ENCODE measurements at regions not wholly inside any gene's neighbourhood (a gene's known extent, or its start where the extent isn't known, plus 50 kb on each side); places are given as distances from the start of the nearest gene placed in this dataset.
"Not testable (repeated sequence)": the region's sequence is repeated elsewhere in the genome, so short reads cannot be mapped to it uniquely, and the experiment has no call there.

DNA sequence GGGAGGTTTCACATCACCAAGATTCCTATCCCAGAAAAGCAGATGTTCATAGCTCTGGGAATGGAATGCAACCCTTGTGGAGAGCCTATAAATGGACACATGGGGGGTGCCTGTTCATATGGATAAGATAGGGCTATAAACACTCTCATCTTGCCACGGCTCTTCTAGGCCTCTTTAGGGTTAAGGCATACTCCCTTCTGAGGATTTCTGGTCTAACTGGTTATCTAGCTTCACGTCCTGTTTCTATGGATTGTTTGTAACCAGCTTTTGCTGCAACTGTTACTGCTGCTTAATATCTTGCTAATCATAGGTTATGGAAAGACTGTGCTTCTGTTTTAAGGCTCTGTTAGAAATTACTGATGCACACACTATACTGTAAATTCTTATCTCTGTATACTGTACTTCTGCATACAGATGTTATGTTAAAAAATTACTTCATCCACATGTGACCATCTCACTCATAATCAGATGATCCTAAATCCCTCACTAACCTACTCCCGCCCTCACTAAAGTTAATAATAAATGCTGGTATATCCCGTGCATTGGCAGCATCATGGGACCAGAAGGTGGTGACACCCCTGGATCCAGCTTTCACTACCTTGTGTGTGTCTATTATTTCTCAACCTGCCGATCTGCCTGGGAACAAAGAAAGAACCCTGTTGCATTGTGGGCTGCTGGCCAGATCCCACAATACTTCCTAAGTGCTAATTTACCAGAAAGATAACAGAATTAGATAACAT is 68.7 kb downstream of the PRKAB2 start:
- H3K79me2 ChIP-seq (ENCODE audit: insufficient read depth, low read length); H3K4me3 ChIP-seq (ENCODE audit: low read depth, low read length, poor library complexity, severe bottlenecking); H3K9me2 ChIP-seq (ENCODE audit: low read depth, low read length); H3F3A ChIP-seq (ENCODE audit: insufficient read depth, low read length); H3K9ac ChIP-seq (ENCODE audit: low read length); H3K9me3 ChIP-seq (ENCODE audit: low read length); H3K27me3 ChIP-seq (ENCODE audit: insufficient read depth, low read length); H3K4me2 ChIP-seq (ENCODE audit: low read length); H4K20me1 ChIP-seq (ENCODE audit: insufficient read depth, low read length); H2AFZ ChIP-seq (ENCODE audit: low read length); H3K27ac ChIP-seq (ENCODE audit: low read depth, low read length, poor library complexity, severe bottlenecking); H3K36me3 ChIP-seq (ENCODE audit: insufficient read depth, low read length); H3K4me1 ChIP-seq (ENCODE audit: insufficient read depth, low read length, severe bottlenecking): not testable (repeated sequence)

DNA sequence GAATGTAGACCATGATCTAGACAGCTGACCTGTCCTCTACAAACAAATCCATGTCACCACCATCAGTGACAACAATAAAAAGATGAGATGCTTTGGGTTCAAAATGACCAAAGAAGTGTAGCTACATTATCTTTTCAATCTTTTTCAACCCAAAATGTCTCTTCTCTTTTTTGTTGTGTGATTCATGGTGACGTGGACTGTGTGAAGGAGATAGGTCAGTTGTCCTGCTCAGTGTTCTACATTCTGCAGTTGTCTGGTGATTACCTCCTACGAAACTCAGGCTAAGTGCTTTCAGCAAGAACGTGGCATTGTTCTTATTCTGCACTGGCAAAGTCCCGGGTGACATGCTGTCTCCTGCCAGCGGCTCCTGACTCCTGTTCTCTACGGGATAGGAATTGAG is 73.1 kb downstream of the PRKAB2 start:
- Histone ChIP-seq H3K27ac (ENCODE audit: low read depth, low read length, poor library complexity, severe bottlenecking) (no peak overlapping the region), H3K4me3 (ENCODE audit: low read depth, low read length, poor library complexity, severe bottlenecking) (no peak overlapping the region), H2AFZ (ENCODE audit: low read length) (no peak overlapping the region), H3K9ac (ENCODE audit: low read length) (no peak overlapping the region), H3K79me2 (ENCODE audit: insufficient read depth, low read length) (no peaks in the 10 kb centered on the region), H3K4me2 (ENCODE audit: low read length) (no peak overlapping the region), H3K4me1 (ENCODE audit: insufficient read depth, low read length, severe bottlenecking) (no peaks in the 10 kb centered on the region), H3K9me2 (ENCODE audit: low read depth, low read length) (no peaks in the 10 kb centered on the region), H3F3A (ENCODE audit: insufficient read depth, low read length) (no peaks in the 10 kb centered on the region), H4K20me1 (ENCODE audit: insufficient read depth, low read length) (no peaks in the 10 kb centered on the region), H3K9me3 (ENCODE audit: low read length) (no peaks in the 10 kb centered on the region), H3K36me3 (ENCODE audit: insufficient read depth, low read length) (no peaks in the 10 kb centered on the region), H3K27me3 (ENCODE audit: insufficient read depth, low read length) (no peaks in the 10 kb centered on the region)
- TF ChIP-seq EZH2 (IDR thresholded peaks at IDR 0.05; ENCODE audit: borderline replicate concordance, low read length), result no peak
- TF ChIP-seq, protein P1, sequence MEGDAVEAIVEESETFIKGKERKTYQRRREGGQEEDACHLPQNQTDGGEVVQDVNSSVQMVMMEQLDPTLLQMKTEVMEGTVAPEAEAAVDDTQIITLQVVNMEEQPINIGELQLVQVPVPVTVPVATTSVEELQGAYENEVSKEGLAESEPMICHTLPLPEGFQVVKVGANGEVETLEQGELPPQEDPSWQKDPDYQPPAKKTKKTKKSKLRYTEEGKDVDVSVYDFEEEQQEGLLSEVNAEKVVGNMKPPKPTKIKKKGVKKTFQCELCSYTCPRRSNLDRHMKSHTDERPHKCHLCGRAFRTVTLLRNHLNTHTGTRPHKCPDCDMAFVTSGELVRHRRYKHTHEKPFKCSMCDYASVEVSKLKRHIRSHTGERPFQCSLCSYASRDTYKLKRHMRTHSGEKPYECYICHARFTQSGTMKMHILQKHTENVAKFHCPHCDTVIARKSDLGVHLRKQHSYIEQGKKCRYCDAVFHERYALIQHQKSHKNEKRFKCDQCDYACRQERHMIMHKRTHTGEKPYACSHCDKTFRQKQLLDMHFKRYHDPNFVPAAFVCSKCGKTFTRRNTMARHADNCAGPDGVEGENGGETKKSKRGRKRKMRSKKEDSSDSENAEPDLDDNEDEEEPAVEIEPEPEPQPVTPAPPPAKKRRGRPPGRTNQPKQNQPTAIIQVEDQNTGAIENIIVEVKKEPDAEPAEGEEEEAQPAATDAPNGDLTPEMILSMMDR (IDR thresholded peaks at IDR 0.05; ENCODE audit: low read length), result no peak

- not testable (repeated sequence) for H3K4me2 ChIP-seq (ENCODE audit: low read length); H4K20me1 ChIP-seq (ENCODE audit: insufficient read depth, low read length); H3K36me3 ChIP-seq (ENCODE audit: insufficient read depth, low read length); H3K27me3 ChIP-seq (ENCODE audit: insufficient read depth, low read length); H3K27ac ChIP-seq (ENCODE audit: low read depth, low read length, poor library complexity, severe bottlenecking); H3K4me3 ChIP-seq (ENCODE audit: low read depth, low read length, poor library complexity, severe bottlenecking); H3K9me3 ChIP-seq (ENCODE audit: low read length); H3F3A ChIP-seq (ENCODE audit: insufficient read depth, low read length); H3K9ac ChIP-seq (ENCODE audit: low read length); H3K79me2 ChIP-seq (ENCODE audit: insufficient read depth, low read length); H3K4me1 ChIP-seq (ENCODE audit: insufficient read depth, low read length, severe bottlenecking); H2AFZ ChIP-seq (ENCODE audit: low read length); H3K9me2 ChIP-seq (ENCODE audit: low read depth, low read length)
- TF ChIP-seq, protein P1 (IDR thresholded peaks at IDR 0.05; ENCODE audit: low read length), result peak; percentile 26; the same call in 1 of the 2 replicates
Observed at GRCh38 chr1:147098338-147098973, 73.8 kb downstream of the PRKAB2 start.

DNA sequence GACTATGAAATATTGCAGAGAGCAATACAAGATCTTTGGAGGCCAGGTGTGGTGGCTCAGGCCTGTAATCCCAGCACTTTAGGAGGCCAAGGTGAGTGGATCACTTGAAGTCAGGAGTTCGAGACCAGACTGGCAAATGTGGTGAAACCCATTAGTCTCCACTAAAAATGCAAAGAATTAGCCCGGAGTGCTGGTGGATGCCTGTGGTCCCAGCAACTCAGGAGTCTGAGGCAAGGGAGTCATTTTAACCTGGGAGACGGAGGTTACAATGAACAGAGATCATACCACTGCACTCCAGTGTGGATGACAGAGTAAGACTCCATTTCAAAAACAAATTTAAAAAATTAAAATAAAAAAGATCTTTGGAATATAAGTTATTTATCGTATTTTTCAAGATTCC is 76.6 kb downstream of the PRKAB2 start:
- H4K20me1 ChIP-seq (ENCODE audit: insufficient read depth, low read length), result no peaks in the 10 kb centered on the region
- H3K36me3 ChIP-seq (ENCODE audit: insufficient read depth, low read length), result no peaks in the 10 kb centered on the region
- no peaks in the 10 kb centered on the region for H3K79me2 ChIP-seq (ENCODE audit: insufficient read depth, low read length)
- H3K9me2 ChIP-seq (ENCODE audit: low read depth, low read length), result no peaks in the 10 kb centered on the region
- no peak overlapping the region for H3K9ac ChIP-seq (ENCODE audit: low read length)
- no peaks in the 10 kb centered on the region for H3K4me1 ChIP-seq (ENCODE audit: insufficient read depth, low read length, severe bottlenecking)
- H3K4me3 ChIP-seq (ENCODE audit: low read depth, low read length, poor library complexity, severe bottlenecking), result no peak overlapping the region
- H3K27me3 ChIP-seq (ENCODE audit: insufficient read depth, low read length), result no peaks in the 10 kb centered on the region
- no peaks in the 10 kb centered on the region for H3F3A ChIP-seq (ENCODE audit: insufficient read depth, low read length)
- TF ChIP-seq, protein P1 (IDR thresholded peaks at IDR 0.05; ENCODE audit: low read length), result no peak
- TF ChIP-seq EZH2 (IDR thresholded peaks at IDR 0.05; ENCODE audit: borderline replicate concordance, low read length), result no peak
- no peak overlapping the region for H2AFZ ChIP-seq (ENCODE audit: low read length)
- no peaks in the 10 kb centered on the region for H3K9me3 ChIP-seq (ENCODE audit: low read length)
- no peak overlapping the region for H3K4me2 ChIP-seq (ENCODE audit: low read length)
- H3K27ac ChIP-seq (ENCODE audit: low read depth, low read length, poor library complexity, severe bottlenecking), result no peak overlapping the region

Measured in OCI-LY1 (cell line).